Vagina (tissue), 2 donors: ENCODE measurements at regions not wholly inside any gene's neighbourhood (a gene's known extent, or its start where the extent isn't known, plus 50 kb on each side); places are given as distances from the start of the nearest gene placed in this dataset.
A peak's percentile ranks its signal among the peaks of the same experiment; 100 is the strongest.

Source experiments
- DNase-seq, 2 donors: peaks; one replicate each; pipeline ENCODE4 v3.0.0-alpha.2; 2017; ENCODE audit errors: extremely low spot score in 2 of 2
- H3K27ac ChIP-seq: fragments of 200-600 bp; sonication (generic); one replicate; pipeline ENCODE4 v1.5.1; 2019
- H3K27me3 ChIP-seq: fragments of 200-600 bp; sonication (generic); one replicate; pipeline ENCODE4 v1.5.1; 2019
- H3K36me3 ChIP-seq, 2 donors: fragments of 200-600 bp; sonication (generic); one replicate each; pipeline ENCODE4 v1.5.1; 2017 to 2019
- H3K4me1 ChIP-seq: fragments of 200-600 bp; sonication (generic); one replicate; pipeline ENCODE4 v1.5.1; 2019
- H3K4me3 ChIP-seq, 2 donors: fragments of 200-600 bp; sonication (generic); 1 replicate in 1 of 2; 2 replicates in 1 of 2; pipeline ENCODE4 v1.5.1; 2016 to 2019
- H3K9me3 ChIP-seq: fragments of 200-600 bp; sonication (generic); one replicate; pipeline ENCODE4 v1.5.1; 2019
- CTCF ChIP-seq, 3 experiments: fragments of 450-650 bp in 2 of 3; fragments of 200-600 bp in 1 of 3; sonication (generic) in 1 of 3; IDR thresholded peaks; one replicate each; pipeline ENCODE4 v1.5.1; 2017 to 2019; ENCODE audit warnings: antibody characterized with exemption in 3 of 3, mild to moderate bottlenecking in 2 of 3, moderate library complexity in 2 of 3
- POLR2A ChIP-seq, 2 donors: fragments of 450-650 bp; IDR thresholded peaks; one replicate each; pipeline ENCODE4 v1.6.1; 2017; ENCODE audit warnings: antibody characterized with exemption in 2 of 2, mild to moderate bottlenecking in 2 of 2, moderate library complexity in 2 of 2
- POLR2AphosphoS5 ChIP-seq, 2 donors: sonication (generic); formaldehyde crosslinking; IDR thresholded peaks; one replicate each; pipeline ENCODE4 v1.9.0; 2017; ENCODE audit warnings: antibody characterized with exemption in 2 of 2, mild to moderate bottlenecking in 2 of 2, low read depth in 1 of 2; ENCODE audit not compliant: insufficient read depth in 1 of 2
- intact Hi-C: fragments of 100-400 bp; cut with DNase I; formaldehyde crosslinking; loops from one replicate; pipeline ENCODE4 v1.15.1; 2023

- no peaks in the 10 kb centered on the region for H3K27me3 ChIP-seq
- no peak overlapping the region for H3K27ac ChIP-seq
- H3K4me3 ChIP-seq = no peak overlapping the region
- H3K9me3 ChIP-seq = no peaks in the 10 kb centered on the region
- no peaks in the 10 kb centered on the region for H3K36me3 ChIP-seq
- peaks cover 3% of the 10 kb centered on the region for H3K4me1 ChIP-seq
- no peak for DNase-seq
- TF ChIP-seq CTCF (IDR thresholded peaks at IDR 0.05) = no peak
- TF ChIP-seq POLR2A (IDR thresholded peaks at IDR 0.05) = no peak
- no peak for TF ChIP-seq POLR2AphosphoS5 (IDR thresholded peaks at IDR 0.05; ENCODE audit: insufficient read depth in 1 of 2, low read depth in 1 of 2)
- intact Hi-C loops = no loop called here
Measured at GRCh38 chr6:6851059-6851948, 256.5 kb upstream of the RREB1 start.

GRCh38 chr6:6851949-6852261, 255.9 kb upstream of the RREB1 start:
- intact Hi-C loops = no loop called here

GRCh38 chr6:6856538-6857523, 250.9 kb upstream of the RREB1 start:
- Histone ChIP-seq H3K4me3 (no peak overlapping the region), H3K27ac (no peak overlapping the region), H3K27me3 (no peaks in the 10 kb centered on the region), H3K4me1 (peaks cover 14% of the 10 kb centered on the region), H3K36me3 (no peaks in the 10 kb centered on the region), H3K9me3 (no peaks in the 10 kb centered on the region)
- DNase-seq = no peak
- TF ChIP-seq POLR2AphosphoS5 (IDR thresholded peaks at IDR 0.05; ENCODE audit: insufficient read depth in 1 of 2, low read depth in 1 of 2) (peak in 1 of 2 donors; percentile 31), POLR2A (IDR thresholded peaks at IDR 0.05) (no peak)
- intact Hi-C loops = loop anchor here (2.0 kb wide), 1 partner anchor 30 kb away; no protein-coding TSS in a partner anchor

More at GRCh38 chr6:6851949-6852261, 255.9 kb upstream of the RREB1 start:
- no peaks in the 10 kb centered on the region for H3K36me3 ChIP-seq
- no peaks in the 10 kb centered on the region for H3K9me3 ChIP-seq
- peaks cover 9% of the 10 kb centered on the region for H3K4me1 ChIP-seq
- no peak for DNase-seq
- H3K27ac ChIP-seq = no peak overlapping the region
- H3K27me3 ChIP-seq = no peaks in the 10 kb centered on the region
- TF ChIP-seq POLR2A (IDR thresholded peaks at IDR 0.05) (no peak), POLR2AphosphoS5 (IDR thresholded peaks at IDR 0.05; ENCODE audit: insufficient read depth in 1 of 2, low read depth in 1 of 2) (no peak), CTCF (IDR thresholded peaks at IDR 0.05) (no peak)
- H3K4me3 ChIP-seq = no peak overlapping the region

- no peak for TF ChIP-seq POLR2AphosphoS5 (IDR thresholded peaks at IDR 0.05; ENCODE audit: insufficient read depth in 1 of 2, low read depth in 1 of 2)
- no peak for TF ChIP-seq POLR2A (IDR thresholded peaks at IDR 0.05)
- TF ChIP-seq CTCF (IDR thresholded peaks at IDR 0.05) = no peak
- H3K27me3 ChIP-seq = no peaks in the 10 kb centered on the region
- H3K4me3 ChIP-seq = no peak overlapping the region
- H3K9me3 ChIP-seq = no peaks in the 10 kb centered on the region
- H3K27ac ChIP-seq = no peak overlapping the region
- no peaks in the 10 kb centered on the region for H3K36me3 ChIP-seq
- intact Hi-C loops = loop anchor here (2.0 kb wide), 1 partner anchor 31 kb away; no protein-coding TSS in a partner anchor
- H3K4me1 ChIP-seq = peaks cover 14% of the 10 kb centered on the region
- no peak for DNase-seq
Measured at GRCh38 chr6:6857528-6857927, 250.2 kb upstream of the RREB1 start.

GRCh38 chr6:6858533-6858982, 249.2 kb upstream of the RREB1 start:
- Histone ChIP-seq H3K27me3 (no peaks in the 10 kb centered on the region), H3K4me3 (no peak overlapping the region), H3K27ac (no peak overlapping the region), H3K4me1 (peaks cover 14% of the 10 kb centered on the region), H3K9me3 (no peaks in the 10 kb centered on the region), H3K36me3 (no peaks in the 10 kb centered on the region)
- DNase-seq = no peak
- intact Hi-C loops = no loop called here
- TF ChIP-seq POLR2AphosphoS5 (IDR thresholded peaks at IDR 0.05; ENCODE audit: insufficient read depth in 1 of 2, low read depth in 1 of 2) (no peak), POLR2A (IDR thresholded peaks at IDR 0.05) (no peak), CTCF (IDR thresholded peaks at IDR 0.05) (no peak)
